Panc1 (cell line): ENCODE measurements at regions not wholly inside any gene's neighbourhood (a gene's known extent, or its start where the extent isn't known, plus 50 kb on each side); places are given as distances from the start of the nearest gene placed in this dataset.

Experiments used
- ATAC-seq: fragments of 200-7000 bp; cut with Tn5 transposase; 2 replicates; pipeline ENCODE4 v1.9.1; 2020; ENCODE audit warnings: mild to moderate bottlenecking, moderate library complexity
- BruUV-seq: library from RNA; stranded (reverse); fragments of 400-500 nt; replicated peaks from 2 replicates; lab custom pipeline; 2021; lab: Mats Ljungman, UMichigan
- CTCF ChIA-PET: fragments of 300-600 bp; sonication (Branson Sonifier 250); formaldehyde crosslinking; loops from one replicate; lab custom pipeline; 2022; ENCODE audit warnings: antibody characterized with exemption; lab: Charles Lee
- POLR2A ChIA-PET: fragments of 300-600 bp; sonication (Branson Sonifier 250); formaldehyde crosslinking; loops from one replicate; lab custom pipeline; 2022; ENCODE audit warnings: antibody characterized with exemption; lab: Charles Lee
- DNase-seq: peaks from one replicate; pipeline ENCODE4 v3.0.0-alpha.2; 2010; ENCODE audit warnings: low read depth, low spot score
- H3K27ac ChIP-seq: 2 replicates; pipeline ENCODE4 v1.5.1; 2011; ENCODE audit warnings: mild to moderate bottlenecking, low read length, inconsistent platforms
- H3K27me3 ChIP-seq: fragments of 200-500 bp; sonication (Bioruptor generic); 2 replicates; pipeline ENCODE4 v1.6.0; 2014; ENCODE audit warnings: low read length, inconsistent platforms; ENCODE audit not compliant: control insufficient read depth, insufficient read depth
- H3K36me3 ChIP-seq: fragments of 200-500 bp; sonication (Bioruptor generic); 2 replicates; pipeline ENCODE4 v1.5.1; 2014; ENCODE audit warnings: inconsistent platforms, mild to moderate bottlenecking, low read length, moderate library complexity; ENCODE audit not compliant: control insufficient read depth, insufficient read depth
- H3K4me1 ChIP-seq: 2 replicates; pipeline ENCODE4 v1.5.1; 2011; ENCODE audit warnings: inconsistent platforms, mild to moderate bottlenecking, low read length, moderate library complexity; ENCODE audit not compliant: control insufficient read depth, insufficient read depth
- H3K4me3 ChIP-seq, 2 experiments: 2 replicates each; pipeline ENCODE4 v1.5.1; 2011 to 2012; ENCODE audit warnings: low read depth in 2 of 2, low read length in 2 of 2, mild to moderate bottlenecking in 2 of 2, inconsistent platforms in 1 of 2, moderate library complexity in 1 of 2
- H3K9me3 ChIP-seq: fragments of 200-500 bp; sonication (Bioruptor generic); 2 replicates; pipeline ENCODE4 v1.5.1; 2014; ENCODE audit warnings: low read depth, mild to moderate bottlenecking, inconsistent platforms, low read length, moderate library complexity; ENCODE audit not compliant: control insufficient read depth, insufficient read depth
- CTCF ChIP-seq: fragments of 450-650 bp; IDR thresholded peaks from 2 replicates; pipeline ENCODE4 v1.5.1; 2017; ENCODE audit warnings: mild to moderate bottlenecking
- POLR2AphosphoS5 ChIP-seq: IDR thresholded peaks from 2 replicates; pipeline ENCODE4 v1.6.1; 2012; ENCODE audit warnings: mild to moderate bottlenecking, low read depth, low read length, moderate library complexity
- REST ChIP-seq, 2 experiments: IDR thresholded peaks; 2 replicates each; pipeline ENCODE4 v1.6.1; 2011 to 2012; ENCODE audit warnings: low read depth in 2 of 2, control low read depth in 1 of 2, low read length in 1 of 2, mild to moderate bottlenecking in 1 of 2, moderate library complexity in 1 of 2; ENCODE audit not compliant: insufficient read depth in 1 of 2
- SIN3A ChIP-seq: IDR thresholded peaks from 2 replicates; pipeline ENCODE4 v1.6.1; 2012; ENCODE audit warnings: low read depth, mild to moderate bottlenecking, low read length, moderate library complexity, borderline replicate concordance; ENCODE audit not compliant: insufficient read depth
- TCF7L2 ChIP-seq: IDR thresholded peaks from 2 replicates; pipeline ENCODE4 v1.6.1; 2011; ENCODE audit warnings: mild to moderate bottlenecking, low read depth, low read length, inconsistent platforms
- in situ Hi-C: cut with HindIII; loops from 2 replicates; pipeline ENCODE4 v1.10.0; 2016; ENCODE audit warnings: low sequenced_read_pairs, low pct_unique_long_range_greater_than_20kb
- intact Hi-C: fragments of 100-400 bp; cut with micrococcal nuclease; formaldehyde crosslinking; loops from one replicate; pipeline ENCODE4 v1.10.0; 2022; ENCODE audit not compliant: unreplicated experiment

- BruUV-seq = no TSS peak
- CTCF ChIA-PET = no interaction called here
- no peak for ATAC-seq
- DNase-seq = no peak
- Histone ChIP-seq H3K4me1 (peaks cover 8% of the 10 kb centered on the region), H3K27ac (no peak overlapping the region), H3K36me3 (no peaks in the 10 kb centered on the region), H3K27me3 (no peaks in the 10 kb centered on the region), H3K9me3 (no peaks in the 10 kb centered on the region), H3K4me3 (no peak overlapping the region)
- POLR2A ChIA-PET = interaction anchor here (0.6 kb wide), 1 partner anchor 11 kb away, joined by 3 read pairs; no protein-coding TSS in a partner anchor
- intact Hi-C loops = no loop called here
- in situ Hi-C loops = no loop called here
- TF ChIP-seq SIN3A (no peak), TCF7L2 (no peak), REST (IDR thresholded peaks at IDR 0.05; ENCODE audit: insufficient read depth in 1 of 2, low read depth in 2 of 2, low read length in 1 of 2) (no peak), POLR2AphosphoS5 (no peak), CTCF (no peak)
These were observed 178.7 kb upstream of the FAT1 start for GRCh38 chr4:186902361-186902760.

DNA sequence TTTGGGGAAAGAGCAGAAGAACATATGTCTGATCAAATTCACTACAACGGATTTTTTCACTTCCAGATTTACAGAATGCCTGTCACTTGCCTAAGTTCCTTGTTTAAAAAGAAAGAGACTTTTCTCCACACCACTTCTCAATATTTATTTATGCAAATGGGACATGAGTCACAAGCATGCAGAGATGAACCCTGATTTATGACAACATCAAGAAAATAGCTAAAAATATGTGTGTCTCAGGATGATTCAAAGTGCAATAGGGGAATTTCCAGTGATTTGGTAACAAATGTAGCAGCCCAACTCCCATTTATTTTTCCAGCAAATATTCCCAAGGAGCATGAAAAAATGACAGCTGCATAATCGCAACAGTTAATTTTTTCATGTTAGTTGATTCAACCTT, 180.4 kb upstream of the FAT1 start:
- no peak for ATAC-seq
- in situ Hi-C loops (no loop called here), intact Hi-C loops (no loop called here)
- ChIA-PET POLR2A (no interaction called here), CTCF (no interaction called here)
- Histone ChIP-seq H3K9me3 (no peaks in the 10 kb centered on the region), H3K36me3 (no peaks in the 10 kb centered on the region; the same call in 1 of the 2 replicates), H3K4me1 (peaks cover 8% of the 10 kb centered on the region), H3K27me3 (no peaks in the 10 kb centered on the region), H3K4me3 (no peak overlapping the region), H3K27ac (no peak overlapping the region)
- no peak for DNase-seq
- TF ChIP-seq POLR2AphosphoS5 (no peak), SIN3A (no peak), TCF7L2 (no peak), CTCF (no peak), REST (IDR thresholded peaks at IDR 0.05; ENCODE audit: insufficient read depth in 1 of 2, low read depth in 2 of 2, low read length in 1 of 2) (no peak)
- no TSS peak for BruUV-seq
